B cell (primary cell): ENCODE measurements at regions not wholly inside any gene's neighbourhood (a gene's known extent, or its start where the extent isn't known, plus 50 kb on each side); places are given as distances from the start of the nearest gene placed in this dataset.

ENCODE experiments used
- CTCF ChIP-seq: fragments of 200-600 bp; IDR thresholded peaks from one replicate; pipeline ENCODE4 v1.8.0; 2022; ENCODE audit warnings: antibody characterized with exemption, mild to moderate bottlenecking
- EZH2 ChIP-seq: IDR thresholded peaks from 2 replicates; pipeline ENCODE4 v1.6.1; 2012; ENCODE audit warnings: borderline replicate concordance, low read depth, mild to moderate bottlenecking, moderate library complexity, low read length; ENCODE audit not compliant: insufficient read depth, poor library complexity, severe bottlenecking

- TF ChIP-seq CTCF, result no peak
- TF ChIP-seq EZH2, result no peak
Observed at GRCh38 chr2:152255918-152256317, 79.1 kb upstream of the FMNL2 start.
